ENCODE measurements at regions not wholly inside any gene's neighbourhood (a gene's known extent, or its start where the extent isn't known, plus 50 kb on each side); places are given as distances from the start of the nearest gene placed in this dataset.

DNA sequence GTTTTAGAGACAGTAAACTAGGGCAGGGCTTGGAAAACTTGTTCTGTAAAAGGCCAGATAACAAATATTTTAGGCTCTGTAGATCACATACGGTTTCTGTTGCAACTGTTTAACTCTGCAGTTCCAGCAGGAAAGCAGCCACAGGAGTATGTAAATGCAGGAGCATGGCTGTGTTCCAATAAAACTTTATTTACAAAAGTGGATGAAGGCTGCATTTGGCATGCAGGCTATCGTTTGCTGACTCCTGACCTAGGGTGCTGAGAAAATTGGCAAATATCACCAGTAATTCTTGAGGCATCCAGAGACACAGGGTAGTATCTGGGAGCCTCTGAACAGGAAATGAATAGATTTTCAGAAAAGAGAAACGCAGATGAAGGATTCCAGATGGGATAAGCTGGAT is 274.0 kb downstream of the MAF start:
- no peak for DNase-seq

DNA sequence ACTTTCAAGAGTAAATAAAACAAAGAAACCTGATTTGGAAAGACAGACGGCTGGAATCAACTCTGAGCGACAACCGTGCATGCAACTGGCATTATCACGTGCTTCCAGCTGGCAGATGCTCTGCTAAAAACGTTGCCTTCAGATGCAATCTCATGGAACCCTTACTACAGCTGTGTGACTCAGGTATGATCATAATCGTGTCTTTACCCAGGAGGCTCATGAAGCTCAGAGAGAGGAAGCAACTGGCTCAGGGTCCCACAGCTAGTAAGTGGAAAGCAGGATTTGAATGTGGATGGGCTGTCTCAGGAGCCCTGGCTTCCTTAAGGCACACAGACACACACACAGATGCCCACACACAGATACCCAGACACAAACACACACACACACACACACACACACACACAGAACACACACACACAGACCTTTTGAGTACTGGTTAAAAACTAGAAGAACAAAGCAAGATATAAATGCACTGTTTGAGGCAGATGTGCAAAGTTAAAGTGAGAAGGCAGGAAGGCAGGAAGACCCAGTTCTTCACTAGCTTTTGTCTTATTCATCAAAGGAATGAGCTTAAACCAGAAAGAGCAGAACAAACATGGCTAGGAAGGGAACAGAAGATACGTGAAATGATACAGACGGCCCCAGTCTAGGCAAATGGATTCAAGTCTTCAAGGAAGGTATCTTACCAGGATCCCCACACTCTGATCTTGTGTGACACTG is 275.2 kb downstream of the MAF start:
- DNase-seq, result no peak

DNA sequence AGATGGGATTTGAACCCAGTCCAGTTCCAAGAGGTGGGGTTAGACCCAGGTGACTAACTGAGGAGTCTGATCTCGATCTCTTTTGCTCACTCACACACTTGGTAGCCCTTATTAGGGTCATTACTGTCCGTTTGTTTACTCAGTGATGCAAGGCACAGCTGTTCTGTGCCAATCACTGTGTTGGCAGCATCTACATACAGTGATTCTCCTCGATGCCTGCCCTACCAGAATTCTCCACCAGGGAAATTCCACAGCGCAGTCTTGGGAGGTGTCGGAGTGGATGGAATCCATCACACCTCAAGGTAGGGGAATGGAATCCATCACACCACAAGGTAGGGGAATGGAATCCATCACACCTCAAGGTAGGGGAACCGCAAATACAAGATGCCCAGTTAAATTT is 279.6 kb downstream of the MAF start:
- no peak for DNase-seq

DNA sequence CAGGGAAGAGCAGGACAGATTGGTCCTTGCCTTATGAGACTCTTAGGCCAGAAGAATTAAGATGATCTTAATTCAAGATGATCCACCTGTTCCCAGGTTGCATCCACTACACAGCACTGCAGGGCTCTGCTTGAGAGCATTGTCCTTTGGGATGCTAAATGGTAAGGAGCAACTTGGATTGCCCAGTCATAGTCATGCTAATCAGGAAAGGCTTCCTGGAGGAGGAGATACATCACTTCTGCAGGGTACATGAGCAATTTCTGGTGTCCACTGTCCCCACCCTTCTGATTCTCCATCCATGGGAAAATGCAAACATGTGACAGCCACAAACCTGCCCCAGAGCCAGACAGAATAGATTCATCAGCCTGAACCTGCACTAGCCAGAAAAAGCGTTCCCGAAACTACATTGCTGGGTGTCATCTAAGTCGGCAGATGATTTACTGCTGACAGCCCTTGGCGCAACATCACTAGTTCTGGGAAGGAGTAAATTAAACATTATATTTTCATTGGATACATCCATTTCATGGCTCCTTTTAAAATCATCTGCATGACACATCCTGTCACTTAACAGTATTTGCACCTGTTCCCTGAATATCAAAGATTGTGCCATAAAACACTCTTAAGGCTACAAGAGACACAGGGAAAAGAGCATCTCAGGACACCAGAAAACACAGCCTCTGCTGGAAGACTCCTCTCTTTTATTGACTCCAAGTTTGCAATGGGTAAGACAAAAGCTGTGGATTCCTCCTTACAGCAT is 282.2 kb downstream of the MAF start:
- no peak for DNase-seq

DNA sequence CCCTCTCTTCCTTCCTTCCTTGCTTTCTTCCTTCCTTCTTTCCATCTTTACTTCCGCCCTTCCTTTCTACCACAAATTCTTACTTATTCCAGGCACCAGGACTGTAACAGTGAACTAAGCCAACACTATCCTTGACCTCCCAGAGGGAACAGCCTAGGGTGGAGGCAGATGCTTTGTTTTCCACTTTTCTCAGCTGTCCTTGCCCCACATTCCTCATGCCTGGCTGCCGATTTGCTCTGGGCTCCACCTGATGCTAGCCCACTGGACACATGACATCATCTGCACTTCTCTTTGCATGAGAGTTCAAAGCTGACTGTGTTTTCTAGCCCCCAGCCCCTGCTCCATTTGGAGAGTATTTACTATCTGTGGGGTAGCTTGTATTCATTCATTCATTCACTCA is 283.0 kb downstream of the MAF start:
- no peak for DNase-seq

DNA sequence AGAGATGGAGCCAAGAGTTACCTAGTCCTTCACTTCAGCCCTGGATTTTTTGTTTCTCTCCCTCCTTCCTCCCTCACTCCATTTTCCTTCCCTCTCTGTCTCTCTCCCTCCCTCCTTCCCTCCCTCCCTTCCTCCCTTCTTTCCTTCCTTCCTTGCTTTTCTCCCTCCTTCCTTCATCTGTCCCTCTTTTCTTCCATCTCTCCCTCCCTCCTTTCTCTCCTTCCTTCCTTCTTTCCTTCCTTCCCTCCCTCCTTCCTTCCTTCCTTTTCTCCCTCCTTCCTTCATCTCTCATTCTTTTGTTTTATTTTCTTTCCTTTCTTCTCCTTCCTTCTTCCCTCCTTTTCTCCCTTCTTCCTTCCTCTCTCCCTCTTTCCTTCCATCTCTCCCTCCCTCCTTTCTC is 283.5 kb downstream of the MAF start:
- DNase-seq, result no peak

DNA sequence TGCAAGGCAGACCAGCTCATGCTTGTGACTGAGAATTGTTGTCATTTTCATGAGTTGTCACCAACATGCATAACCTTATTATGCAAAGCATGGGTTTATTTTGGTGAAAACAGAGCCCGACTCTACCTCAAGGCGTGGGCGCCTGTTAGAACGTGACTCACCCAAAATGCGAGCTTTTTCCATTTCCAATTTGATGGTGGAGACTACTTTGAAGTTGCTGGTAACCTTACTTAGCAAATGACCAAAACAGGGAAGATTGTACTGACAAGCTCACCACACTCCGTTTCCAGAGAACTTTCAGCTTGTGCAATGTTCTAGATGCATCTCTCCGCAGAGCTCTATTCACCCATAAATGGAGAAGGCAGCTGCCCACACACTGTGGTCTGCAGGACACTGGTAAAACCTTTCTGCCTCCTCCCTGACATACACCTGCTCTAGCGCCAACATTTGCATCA is 284.5 kb downstream of the MAF start:
- no peak for DNase-seq

DNA sequence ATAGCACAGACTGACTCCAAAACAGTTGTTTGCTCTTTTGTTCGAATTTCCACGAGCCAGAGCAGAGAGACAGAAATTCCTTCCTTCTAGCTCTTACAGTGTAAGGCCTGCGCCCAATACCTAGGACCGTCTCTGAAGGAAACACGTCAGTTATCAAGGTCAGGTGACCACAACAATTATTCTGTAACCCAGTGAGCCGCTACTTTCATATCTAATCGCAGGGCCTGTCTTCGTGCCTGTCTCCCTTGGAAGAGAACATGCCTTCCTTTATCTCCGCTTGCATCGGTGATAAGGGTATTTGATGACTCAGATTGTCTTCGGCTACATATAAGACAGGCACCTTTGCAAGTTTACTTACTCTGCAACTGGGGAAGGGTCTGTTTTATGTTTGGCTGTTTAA is 288.0 kb downstream of the MAF start:
- DNase-seq, result no peak

DNA sequence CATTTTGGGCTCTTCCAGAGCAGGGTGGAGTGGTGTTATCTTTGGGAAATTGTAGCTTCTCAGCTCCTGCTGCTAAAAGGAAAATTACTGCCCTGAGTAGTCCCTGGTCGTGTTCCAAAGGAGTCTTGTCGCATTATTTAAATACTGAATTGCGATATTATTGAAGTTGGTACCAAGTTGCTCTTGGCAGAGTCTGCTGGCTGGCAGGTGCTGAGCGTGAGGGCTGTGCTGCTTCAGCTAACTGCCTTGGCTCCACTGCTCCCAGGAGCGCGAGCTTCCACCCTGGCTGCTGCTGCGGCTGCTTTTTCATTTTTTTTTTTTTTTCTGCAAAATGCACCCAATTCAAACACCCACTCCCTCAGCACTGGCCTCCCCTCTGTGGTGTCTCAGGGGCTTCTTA is 289.8 kb downstream of the MAF start:
- no peak for DNase-seq

DNA sequence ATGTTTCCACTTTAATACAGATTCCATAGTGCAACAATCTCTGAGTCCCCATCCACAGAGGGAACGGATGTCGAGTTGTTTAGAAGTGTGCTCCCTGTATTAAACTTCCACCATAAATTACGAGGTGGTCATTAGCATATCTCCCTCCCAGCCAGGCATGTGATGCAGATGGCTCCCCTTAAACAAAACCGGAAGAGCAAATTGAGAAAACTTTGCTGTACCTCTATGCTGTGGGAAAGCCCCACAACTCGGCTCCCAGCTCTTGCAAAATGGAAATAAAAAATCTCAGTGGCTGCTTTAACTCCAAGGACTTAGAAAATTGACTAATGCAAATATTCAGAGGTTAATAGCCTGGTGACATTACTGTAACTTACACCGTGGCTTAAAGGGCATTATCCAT is 290.9 kb downstream of the MAF start:
- DNase-seq, result no peak

DNA sequence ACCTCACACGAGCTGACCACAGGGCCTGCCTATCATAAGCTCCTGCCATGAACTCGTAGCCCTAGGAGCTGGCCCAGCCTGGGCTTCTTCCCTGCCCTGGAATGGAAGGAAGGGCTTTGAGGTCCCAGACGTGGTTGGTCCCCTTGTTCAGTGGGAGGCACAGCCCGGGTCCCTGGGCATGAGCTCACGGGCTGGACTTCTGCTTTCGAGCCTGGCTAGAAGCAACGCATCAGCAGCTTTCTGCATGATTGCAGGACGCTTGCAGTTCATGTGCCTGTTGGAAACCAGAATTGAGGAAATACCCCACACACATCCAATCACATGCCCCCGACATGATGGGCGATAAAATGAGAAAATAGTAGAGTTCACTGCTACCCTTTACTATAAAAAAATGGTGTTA is 293.3 kb downstream of the MAF start:
- DNase-seq, result no peak

DNA sequence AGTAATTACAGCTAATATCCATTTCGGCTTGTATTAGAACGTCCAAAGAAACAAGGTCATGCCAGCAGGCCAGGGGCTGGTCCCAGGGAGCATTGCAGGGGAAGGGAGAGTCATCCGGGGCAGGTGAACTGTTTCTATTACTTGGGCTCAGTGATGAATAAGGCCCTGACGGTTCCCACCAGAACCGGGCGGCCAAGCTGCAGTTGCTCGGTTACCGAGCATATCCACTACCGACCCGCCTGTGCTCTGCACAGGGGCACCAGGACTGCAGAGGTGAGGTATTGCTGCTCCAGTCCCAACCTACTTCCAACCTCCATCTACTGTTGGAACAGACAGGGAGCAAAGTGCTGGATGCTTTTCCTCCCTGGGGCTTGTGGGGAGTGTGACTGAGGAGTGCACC is 295.5 kb downstream of the MAF start:
- DNase-seq, result no peak

DNA sequence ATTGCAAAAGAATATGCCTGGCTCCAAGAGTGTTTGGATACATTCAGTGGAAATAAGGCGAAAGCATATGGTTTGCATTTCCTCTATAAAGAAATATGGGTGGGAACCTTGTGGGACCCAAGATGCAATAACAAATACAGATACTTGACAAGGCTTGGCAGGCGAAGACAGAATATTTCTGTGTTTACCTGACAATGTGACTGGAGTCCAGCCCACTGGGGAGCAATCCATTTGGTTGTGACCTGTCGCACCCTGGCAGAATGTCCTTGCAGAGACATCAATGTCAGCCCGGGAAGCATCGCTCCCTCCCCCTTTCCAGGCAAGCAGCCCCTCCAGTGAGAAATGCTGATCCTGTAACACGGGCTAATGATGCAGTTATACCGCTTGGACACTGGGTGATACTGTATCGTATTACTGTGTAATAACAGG is 296.6 kb downstream of the MAF start:
- DNase-seq, result no peak

DNA sequence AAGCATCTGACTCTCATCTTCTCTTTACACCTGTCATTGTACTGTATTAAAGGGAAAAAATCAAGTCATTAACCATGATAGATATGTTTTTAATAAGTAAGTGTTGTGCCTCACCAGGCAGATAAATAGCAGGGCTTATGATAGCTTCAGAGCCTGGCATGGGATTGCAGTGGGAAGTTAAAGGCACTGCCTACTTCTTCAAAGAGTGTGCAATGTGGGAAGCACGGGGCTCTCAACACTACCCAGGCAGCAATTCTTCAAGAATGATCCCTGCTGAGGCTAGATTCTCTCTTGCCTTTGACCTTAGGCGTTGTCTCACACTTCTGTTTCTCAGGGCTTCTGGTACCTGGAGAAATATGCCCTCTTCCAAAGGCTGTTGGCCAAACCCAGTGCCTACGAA is 297.3 kb downstream of the MAF start:
- DNase-seq, result no peak

DNA sequence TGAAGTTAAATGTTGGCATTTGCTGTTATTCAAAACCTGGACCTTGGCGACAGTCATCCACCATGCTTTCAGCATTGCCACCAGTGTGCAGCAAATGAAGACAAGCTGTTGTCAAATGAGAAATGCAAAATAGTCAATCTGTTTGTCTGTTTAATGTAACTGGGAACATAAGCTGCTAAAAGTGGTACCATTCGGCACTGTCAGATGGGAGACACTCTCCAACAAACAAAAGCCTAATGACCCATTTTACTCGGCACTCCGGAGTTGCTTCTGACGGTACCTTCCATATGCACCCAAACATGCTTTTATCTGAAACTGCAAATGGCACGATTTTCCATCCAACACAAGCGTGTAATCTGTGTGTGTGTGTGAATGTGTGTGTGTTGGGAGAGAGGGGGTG is 297.8 kb downstream of the MAF start:
- DNase-seq, result no peak

DNA sequence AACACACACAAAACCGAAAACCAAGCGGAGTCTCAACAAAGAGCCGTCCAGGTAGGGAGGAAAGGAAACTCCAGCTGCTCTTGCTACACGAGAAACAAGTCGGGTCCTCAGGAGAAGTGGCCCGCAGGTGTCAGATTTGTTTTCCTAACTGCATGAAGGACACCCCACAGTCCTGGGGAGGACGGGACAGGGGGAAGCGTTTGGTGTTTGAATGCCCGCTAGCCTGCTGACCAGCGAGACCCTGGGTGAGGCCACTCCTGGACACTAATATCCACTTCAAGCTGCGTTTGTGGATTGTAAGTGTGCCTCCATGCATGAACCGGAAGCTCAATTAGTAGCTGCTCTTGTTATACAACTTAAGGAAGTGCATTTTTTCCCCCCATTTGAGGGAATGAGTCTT is 299.5 kb downstream of the MAF start:
- no peak for DNase-seq

DNA sequence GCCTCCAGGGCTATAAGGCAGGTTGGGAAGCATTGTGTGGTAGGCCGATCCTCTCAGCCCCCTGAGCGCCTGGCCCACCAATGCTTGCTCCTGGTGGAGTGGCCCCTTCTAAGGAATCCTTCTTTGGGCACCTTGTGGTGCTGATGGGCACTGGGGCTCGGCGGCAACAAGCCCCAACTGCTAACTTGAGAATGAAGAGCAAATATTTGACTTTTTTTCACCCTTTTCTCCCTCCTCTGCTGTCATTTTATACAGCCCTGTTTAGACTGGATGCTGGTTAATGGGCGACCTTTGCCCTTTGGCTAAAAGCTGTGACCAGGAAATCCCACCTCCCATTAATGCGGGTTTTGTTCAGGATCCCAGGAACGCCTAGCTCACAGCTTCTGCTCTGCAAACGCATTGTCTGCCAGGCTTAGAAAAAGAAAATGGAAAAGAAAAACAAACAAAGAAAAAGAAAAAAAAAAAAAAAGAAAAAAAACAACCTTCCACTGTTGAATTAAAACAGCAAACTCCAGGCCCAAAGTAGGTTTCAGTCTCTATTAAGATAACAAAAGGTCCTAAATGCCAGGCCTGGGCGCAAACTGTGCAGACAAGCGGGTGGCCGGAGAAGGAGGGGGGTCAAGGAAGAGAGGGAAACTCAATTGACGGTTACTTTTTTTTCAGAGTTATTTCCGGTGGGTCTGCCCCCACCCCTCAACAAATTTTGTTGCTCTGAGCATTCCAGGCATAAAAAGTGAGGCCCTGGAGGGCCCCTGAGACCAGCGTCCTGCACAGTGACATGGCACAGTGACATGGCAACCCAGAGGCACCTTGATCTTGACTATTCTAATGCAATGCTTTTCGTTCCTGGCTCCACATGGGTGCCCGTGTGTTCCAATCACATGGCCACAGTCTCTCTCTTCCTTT is 301.4 kb downstream of the MAF start:
- no peak for DNase-seq

DNA sequence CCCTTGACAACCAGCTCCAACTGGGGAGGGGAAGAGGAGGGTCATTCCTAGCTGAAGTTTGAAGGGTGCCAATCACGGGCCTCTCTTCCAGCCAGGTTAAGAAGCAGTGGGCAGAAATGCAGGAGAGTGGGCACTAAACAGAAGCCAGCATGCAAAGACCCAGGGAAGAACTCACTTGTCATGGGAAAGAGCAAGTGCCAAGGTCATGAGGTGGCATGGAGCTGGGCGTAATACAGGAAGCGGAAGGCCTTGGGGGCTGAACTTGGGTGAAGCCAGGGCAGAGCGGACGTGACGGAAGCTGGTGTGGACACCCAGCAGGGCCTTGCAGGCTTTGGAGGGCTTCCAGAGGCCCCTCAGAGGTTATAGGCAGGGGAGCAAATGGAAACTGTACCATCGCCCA is 302.1 kb downstream of the MAF start:
- DNase-seq, result no peak

DNA sequence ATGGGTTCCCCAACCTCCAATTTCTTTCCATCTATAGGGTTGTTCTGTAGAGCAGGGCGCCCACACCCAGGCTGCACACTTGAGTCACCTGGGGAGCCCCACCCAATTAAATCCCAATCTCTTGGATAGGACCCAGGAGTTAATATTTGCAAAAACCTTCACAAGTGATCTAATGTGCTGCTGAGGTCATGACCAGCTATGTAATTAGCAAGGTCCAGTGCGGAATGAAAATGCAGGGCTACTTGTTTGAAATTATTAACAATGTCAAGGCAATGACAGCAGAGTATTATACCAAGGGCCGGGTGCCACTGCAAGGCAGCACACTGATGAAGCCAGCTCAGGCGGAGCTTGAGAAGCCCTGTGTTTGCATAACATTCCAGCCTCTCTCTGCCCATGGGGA is 302.7 kb downstream of the MAF start:
- DNase-seq, result no peak

DNA sequence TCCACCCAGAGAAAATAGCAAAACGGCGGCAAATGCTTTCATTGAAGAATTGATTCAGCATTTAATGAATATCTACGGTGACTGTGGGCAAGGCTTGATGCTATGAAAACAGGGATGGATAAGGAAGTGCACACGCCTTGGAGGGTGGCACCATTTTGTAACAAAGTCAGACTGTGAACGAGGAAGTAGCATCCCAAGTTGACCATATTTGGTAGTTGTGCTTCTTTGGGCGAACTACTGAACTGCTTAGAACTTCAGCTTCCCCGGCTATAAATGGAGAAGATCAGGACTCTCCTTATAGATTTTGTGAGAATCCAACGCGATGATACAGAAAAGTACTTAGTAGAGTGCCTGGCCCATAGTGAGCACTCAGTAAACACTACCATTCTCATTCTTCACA is 303.2 kb downstream of the MAF start:
- no peak for DNase-seq

DNA sequence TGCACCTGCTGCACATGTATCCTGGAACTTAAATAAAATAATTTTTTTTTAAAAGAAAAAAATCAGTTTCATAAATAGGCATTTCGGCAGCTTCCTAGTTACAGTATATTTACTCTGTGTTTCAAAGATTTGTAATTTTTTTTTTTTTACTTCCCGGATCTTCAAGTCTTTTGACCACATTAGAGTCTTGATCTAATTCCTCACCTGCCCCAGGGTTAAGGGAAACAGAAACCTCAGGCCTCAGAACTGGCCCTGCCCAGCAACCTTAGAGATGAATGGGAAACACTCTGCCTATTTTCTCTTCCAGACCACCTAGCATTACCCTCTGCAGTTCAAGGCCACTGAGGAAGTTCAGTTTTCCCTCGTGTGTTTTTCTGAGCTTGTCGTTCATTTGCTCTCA is 304.0 kb downstream of the MAF start:
- DNase-seq, result no peak

DNA sequence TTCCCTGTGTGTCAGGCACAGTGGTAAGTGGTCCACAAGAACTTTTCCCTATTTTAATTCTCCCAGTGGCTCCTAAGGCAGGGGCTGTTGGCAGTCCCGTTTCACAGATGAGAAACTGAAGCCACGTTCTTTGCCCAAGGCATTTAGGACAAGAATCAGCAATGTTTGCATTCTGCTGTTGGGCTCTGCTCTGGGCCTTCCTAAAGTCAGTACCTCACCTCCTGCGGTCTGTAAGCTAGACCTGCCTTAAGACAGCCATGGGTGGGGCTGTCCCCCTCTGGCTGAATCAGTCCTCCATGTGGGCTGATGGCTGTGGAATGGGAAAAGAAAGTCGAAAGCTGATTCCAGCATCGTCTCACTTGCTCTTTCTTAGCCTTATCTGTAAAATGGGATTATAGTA is 304.8 kb downstream of the MAF start:
- no peak for DNase-seq

DNA sequence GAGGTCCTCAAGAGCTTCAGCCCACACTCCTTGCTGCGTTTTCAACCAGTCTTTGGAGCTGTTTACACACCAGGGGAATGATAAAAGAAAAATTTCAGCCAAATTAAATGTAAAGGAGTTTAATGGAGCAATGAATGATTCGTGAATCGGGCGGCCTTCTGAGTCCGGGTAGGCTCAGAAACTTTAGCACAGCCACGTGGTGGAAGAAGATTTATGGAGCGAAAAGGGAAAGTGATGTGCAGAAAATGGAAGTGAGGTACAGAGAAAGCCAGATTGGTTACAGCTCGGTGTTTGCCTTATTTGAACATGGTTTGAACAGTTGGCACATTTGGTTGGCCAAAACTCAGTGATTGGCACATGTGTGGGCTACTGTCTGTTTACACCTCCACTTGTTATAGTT is 305.4 kb downstream of the MAF start:
- no peak for DNase-seq

DNA sequence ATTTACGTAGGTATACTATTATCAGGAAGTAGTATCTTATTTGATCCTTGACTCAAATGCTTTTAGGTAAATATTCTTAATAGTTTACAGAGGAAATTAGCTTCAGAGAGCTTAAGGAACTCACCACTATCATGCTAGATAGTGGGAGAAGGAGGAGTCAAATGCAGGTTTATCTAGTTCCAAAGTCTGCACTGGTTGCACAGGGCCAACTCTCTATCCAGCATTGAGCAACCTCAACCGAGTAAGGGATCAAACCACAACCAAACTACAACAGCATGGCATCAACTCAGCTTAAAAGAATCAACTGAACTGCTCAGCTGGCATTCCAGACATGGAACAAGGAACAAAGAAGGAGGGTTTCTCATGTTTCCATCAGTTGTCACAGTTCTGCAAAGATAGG is 306.0 kb downstream of the MAF start:
- DNase-seq, result no peak
